ENCODE measurements at regions not wholly inside any gene's neighbourhood (a gene's known extent, or its start where the extent isn't known, plus 50 kb on each side); places are given as distances from the start of the nearest gene placed in this dataset.

DNA sequence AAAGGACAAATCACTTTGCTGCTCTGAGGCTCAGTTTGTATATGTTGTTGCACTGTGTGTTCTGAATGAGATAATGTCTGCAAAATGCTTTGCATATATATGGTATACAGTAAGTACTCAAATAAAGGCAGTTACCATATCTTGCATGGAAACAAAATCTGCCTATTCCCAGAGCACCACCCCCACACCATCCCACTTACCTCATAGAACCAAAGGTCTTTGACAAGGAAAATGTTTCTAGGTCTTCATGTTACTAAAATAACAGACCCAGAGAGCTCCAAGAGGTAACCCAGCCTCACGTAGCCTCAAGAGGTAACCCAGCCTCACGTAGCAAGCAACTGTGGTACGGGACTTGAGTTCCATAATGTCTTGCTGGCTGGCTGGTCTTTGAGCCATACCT is 71.6 kb upstream of the CMKLR1 start:
- Histone ChIP-seq H3K36me3 (ENCODE audit: insufficient read depth, low read length) (no peaks in the 10 kb centered on the region), H3K4me3 (ENCODE audit: low read depth, low read length, poor library complexity, severe bottlenecking) (no peak overlapping the region), H3K4me1 (ENCODE audit: insufficient read depth, low read length, severe bottlenecking) (no peaks in the 10 kb centered on the region), H3F3A (ENCODE audit: insufficient read depth, low read length) (no peaks in the 10 kb centered on the region), H3K9me2 (ENCODE audit: low read depth, low read length) (no peaks in the 10 kb centered on the region), H3K4me2 (ENCODE audit: low read length) (no peak overlapping the region), H4K20me1 (ENCODE audit: insufficient read depth, low read length) (no peaks in the 10 kb centered on the region), H3K9ac (ENCODE audit: low read length) (no peak overlapping the region), H2AFZ (ENCODE audit: low read length) (no peak overlapping the region), H3K79me2 (ENCODE audit: insufficient read depth, low read length) (no peaks in the 10 kb centered on the region), H3K27ac (ENCODE audit: low read depth, low read length, poor library complexity, severe bottlenecking) (no peak overlapping the region), H3K27me3 (ENCODE audit: insufficient read depth, low read length) (no peaks in the 10 kb centered on the region), H3K9me3 (ENCODE audit: low read length) (no peaks in the 10 kb centered on the region)
- TF ChIP-seq EZH2 (IDR thresholded peaks at IDR 0.05; ENCODE audit: borderline replicate concordance, low read length) (no peak), CTCF (IDR thresholded peaks at IDR 0.05; ENCODE audit: low read length) (no peak)

DNA sequence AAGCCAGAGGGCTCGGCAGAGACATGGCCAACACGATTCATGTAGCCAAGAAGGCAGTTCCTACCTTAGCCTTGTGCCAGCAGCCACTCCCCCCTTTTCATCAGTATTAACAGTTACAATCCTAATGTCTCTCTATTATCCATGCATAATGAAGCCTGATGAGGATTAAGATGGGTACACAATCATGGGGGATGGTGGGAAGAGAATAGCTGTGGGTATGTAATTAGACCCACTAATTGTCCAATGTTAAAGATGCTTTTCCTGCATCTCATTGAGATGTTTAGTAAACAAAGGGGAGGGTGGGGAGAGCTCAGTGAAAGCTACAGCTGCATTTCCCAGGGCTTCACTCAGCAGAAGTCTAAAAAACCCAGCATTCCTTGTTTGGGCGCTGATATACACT is 70.4 kb upstream of the CMKLR1 start:
- no peaks in the 10 kb centered on the region for H3K4me1 ChIP-seq (ENCODE audit: insufficient read depth, low read length, severe bottlenecking)
- no peaks in the 10 kb centered on the region for H3K79me2 ChIP-seq (ENCODE audit: insufficient read depth, low read length)
- H3K9me3 ChIP-seq (ENCODE audit: low read length) = no peaks in the 10 kb centered on the region
- no peak overlapping the region for H3K4me3 ChIP-seq (ENCODE audit: low read depth, low read length, poor library complexity, severe bottlenecking)
- H3K9me2 ChIP-seq (ENCODE audit: low read depth, low read length) = no peaks in the 10 kb centered on the region
- H4K20me1 ChIP-seq (ENCODE audit: insufficient read depth, low read length) = no peaks in the 10 kb centered on the region
- no peak overlapping the region for H3K9ac ChIP-seq (ENCODE audit: low read length)
- H3K27ac ChIP-seq (ENCODE audit: low read depth, low read length, poor library complexity, severe bottlenecking) = no peak overlapping the region
- TF ChIP-seq CTCF (IDR thresholded peaks at IDR 0.05; ENCODE audit: low read length) (no peak), EZH2 (IDR thresholded peaks at IDR 0.05; ENCODE audit: borderline replicate concordance, low read length) (no peak)
- H3K27me3 ChIP-seq (ENCODE audit: insufficient read depth, low read length) = no peaks in the 10 kb centered on the region
- no peak overlapping the region for H3K4me2 ChIP-seq (ENCODE audit: low read length)
- no peaks in the 10 kb centered on the region for H3F3A ChIP-seq (ENCODE audit: insufficient read depth, low read length)
- no peak overlapping the region for H2AFZ ChIP-seq (ENCODE audit: low read length)
- no peaks in the 10 kb centered on the region for H3K36me3 ChIP-seq (ENCODE audit: insufficient read depth, low read length)

- Histone ChIP-seq H3K36me3 (ENCODE audit: insufficient read depth, low read length) (no peaks in the 10 kb centered on the region), H2AFZ (ENCODE audit: low read length) (no peak overlapping the region), H3F3A (ENCODE audit: insufficient read depth, low read length) (no peaks in the 10 kb centered on the region), H3K79me2 (ENCODE audit: insufficient read depth, low read length) (no peaks in the 10 kb centered on the region), H3K4me3 (ENCODE audit: low read depth, low read length, poor library complexity, severe bottlenecking) (no peak overlapping the region), H3K9ac (ENCODE audit: low read length) (no peak overlapping the region), H3K27ac (ENCODE audit: low read depth, low read length, poor library complexity, severe bottlenecking) (no peak overlapping the region), H3K9me2 (ENCODE audit: low read depth, low read length) (no peaks in the 10 kb centered on the region), H4K20me1 (ENCODE audit: insufficient read depth, low read length) (no peaks in the 10 kb centered on the region), H3K9me3 (ENCODE audit: low read length) (no peaks in the 10 kb centered on the region), H3K4me2 (ENCODE audit: low read length) (no peak overlapping the region), H3K27me3 (ENCODE audit: insufficient read depth, low read length) (no peaks in the 10 kb centered on the region), H3K4me1 (ENCODE audit: insufficient read depth, low read length, severe bottlenecking) (no peaks in the 10 kb centered on the region)
- TF ChIP-seq EZH2 (IDR thresholded peaks at IDR 0.05; ENCODE audit: borderline replicate concordance, low read length) (no peak), CTCF (IDR thresholded peaks at IDR 0.05; ENCODE audit: low read length) (no peak)
Measured at GRCh38 chr12:108403952-108404351, 64.8 kb upstream of the CMKLR1 start.

Measured in OCI-LY1 (cell line).